ENCODE measurements at regions not wholly inside any gene's neighbourhood (a gene's known extent, or its start where the extent isn't known, plus 50 kb on each side); places are given as distances from the start of the nearest gene placed in this dataset.

DNA sequence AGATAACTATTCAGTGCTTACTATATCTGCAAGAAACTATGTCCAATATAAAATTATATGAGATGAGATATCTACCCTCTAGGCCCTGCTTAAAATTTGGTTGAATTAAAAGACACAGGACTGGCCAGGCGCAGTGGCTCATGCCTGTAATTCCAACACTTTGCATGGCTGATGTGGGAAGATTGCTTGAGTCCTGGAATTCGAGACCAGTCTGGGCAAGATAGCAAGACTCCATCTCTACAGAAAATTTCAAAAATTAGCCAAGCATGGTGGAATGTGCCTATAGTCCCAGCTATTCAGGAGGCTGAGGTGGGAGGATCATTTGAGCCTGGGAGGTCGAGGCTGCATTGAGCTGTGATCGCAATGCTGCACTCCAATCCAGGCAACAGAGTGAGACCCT lies 303.7 kb upstream of the UBE2E2 start:
- Histone ChIP-seq H3K36me3 (ENCODE audit: insufficient read depth) (no peaks in the 10 kb centered on the region), H3K4me3 (ENCODE audit: low read depth, low read length) (no peak overlapping the region), H3K4me1 (ENCODE audit: insufficient read depth) (peaks cover 1% of the 10 kb centered on the region), H3K27ac (ENCODE audit: low read depth) (no peak overlapping the region)
- DNase-seq (ENCODE audit: extremely low spot score), result no peak
- WGBS, result 94% methylated on average over 4 of the region's 4 CpGs

DNA sequence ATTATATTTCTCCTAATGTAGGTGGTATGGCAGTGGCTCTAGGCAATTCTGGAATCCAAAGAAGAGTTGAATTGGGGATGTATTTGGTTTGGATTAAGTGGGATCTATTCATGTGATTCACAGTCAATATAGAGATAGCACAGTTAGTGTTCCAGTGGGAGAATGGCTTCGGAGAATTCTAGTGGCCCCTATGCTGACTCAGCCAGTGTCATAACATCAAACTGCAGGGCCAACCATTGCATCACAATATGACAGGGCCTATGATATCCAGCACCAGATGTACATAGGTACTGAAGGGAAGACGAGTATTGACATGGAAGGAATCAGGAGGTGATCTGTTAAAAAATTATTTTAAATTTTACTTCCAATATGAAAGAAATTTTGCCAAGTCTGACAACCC lies 302.8 kb upstream of the UBE2E2 start:
- H3K36me3 ChIP-seq (ENCODE audit: insufficient read depth), result no peaks in the 10 kb centered on the region
- no peak overlapping the region for H3K27ac ChIP-seq (ENCODE audit: low read depth)
- H3K4me1 ChIP-seq (ENCODE audit: insufficient read depth), result peaks cover 1% of the 10 kb centered on the region
- WGBS, result 92% methylated on average over 2 of the region's 2 CpGs
- H3K4me3 ChIP-seq (ENCODE audit: low read depth, low read length), result no peak overlapping the region
- DNase-seq (ENCODE audit: extremely low spot score), result no peak

- no peaks in the 10 kb centered on the region for H3K36me3 ChIP-seq (ENCODE audit: insufficient read depth)
- no peak overlapping the region for H3K4me3 ChIP-seq (ENCODE audit: low read depth, low read length)
- no peak overlapping the region for H3K27ac ChIP-seq (ENCODE audit: low read depth)
- DNase-seq (ENCODE audit: extremely low spot score), result no peak
- H3K4me1 ChIP-seq (ENCODE audit: insufficient read depth), result no peaks in the 10 kb centered on the region
Observed at GRCh38 chr3:22901684-22902083, 301.4 kb upstream of the UBE2E2 start.

GRCh38 chr3:22907161-22907780 lies 295.9 kb upstream of the UBE2E2 start:
- no peak for DNase-seq (ENCODE audit: extremely low spot score)
- 95% methylated on average over 1 of the region's 1 CpG for WGBS

DNA sequence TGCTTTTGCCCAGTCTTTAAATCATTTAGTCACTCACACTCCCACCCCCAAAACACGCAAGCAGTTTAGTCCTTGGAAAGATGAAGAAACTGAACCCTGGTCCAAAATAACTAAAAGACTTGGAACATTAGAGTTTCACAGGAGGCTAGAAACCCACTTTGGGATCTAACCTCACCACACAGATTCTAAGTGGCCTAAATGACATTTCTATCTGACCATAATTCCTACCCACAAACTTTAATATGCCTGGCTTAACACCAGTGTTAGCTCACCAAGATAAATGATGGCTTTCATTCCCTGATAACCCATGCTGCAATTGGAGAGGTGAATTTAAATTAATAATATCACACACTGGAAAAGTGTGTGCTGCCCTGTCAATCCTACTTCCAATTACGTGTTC lies 295.3 kb upstream of the UBE2E2 start:
- no peak overlapping the region for H3K27ac ChIP-seq (ENCODE audit: low read depth)
- H3K4me3 ChIP-seq (ENCODE audit: low read depth, low read length), result no peak overlapping the region
- WGBS, result 83% methylated on average over 2 of the region's 2 CpGs
- no peaks in the 10 kb centered on the region for H3K4me1 ChIP-seq (ENCODE audit: insufficient read depth)
- DNase-seq (ENCODE audit: extremely low spot score), result no peak
- no peaks in the 10 kb centered on the region for H3K36me3 ChIP-seq (ENCODE audit: insufficient read depth)

More at GRCh38 chr3:22907161-22907780, 295.9 kb upstream of the UBE2E2 start:
- Histone ChIP-seq H3K36me3 (ENCODE audit: insufficient read depth) (no peaks in the 10 kb centered on the region), H3K4me1 (ENCODE audit: insufficient read depth) (no peaks in the 10 kb centered on the region), H3K27ac (ENCODE audit: low read depth) (no peak overlapping the region), H3K4me3 (ENCODE audit: low read depth, low read length) (no peak overlapping the region)

DNA sequence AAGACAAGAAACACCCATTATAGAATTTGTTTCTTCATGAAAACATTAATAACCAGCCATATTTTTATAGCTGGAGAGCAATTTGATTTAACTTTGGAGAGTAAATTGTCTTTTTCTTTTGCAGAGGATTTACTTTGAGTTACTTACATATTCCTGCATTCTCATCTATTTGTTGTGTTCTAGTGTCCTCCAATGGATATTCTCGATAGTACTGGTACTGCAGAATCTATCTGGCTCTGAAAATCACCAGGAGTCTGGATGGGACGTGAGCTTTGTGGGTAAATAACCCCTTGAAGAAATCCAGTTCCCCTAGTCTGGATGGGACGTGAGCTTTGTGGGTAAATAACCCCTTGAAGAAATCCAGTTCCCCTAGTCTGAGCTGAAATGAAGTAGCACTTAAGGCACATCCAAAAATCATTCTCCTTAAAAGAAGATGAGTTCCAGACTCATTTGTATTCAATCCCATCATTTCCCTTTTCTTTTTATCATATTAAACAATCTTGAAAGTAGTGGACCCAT lies 294.1 kb upstream of the UBE2E2 start:
- Histone ChIP-seq H3K4me1 (ENCODE audit: insufficient read depth) (no peaks in the 10 kb centered on the region), H3K27ac (ENCODE audit: low read depth) (no peak overlapping the region), H3K4me3 (ENCODE audit: low read depth, low read length) (no peak overlapping the region), H3K36me3 (ENCODE audit: insufficient read depth) (no peaks in the 10 kb centered on the region)
- no peak for DNase-seq (ENCODE audit: extremely low spot score)
- 41% methylated on average over 3 of the region's 3 CpGs for WGBS

GRCh38 chr3:22916933-22917332 lies 286.2 kb upstream of the UBE2E2 start:
- DNase-seq (ENCODE audit: extremely low spot score), result no peak
- WGBS, result 48% methylated on average over 2 of the region's 2 CpGs
- Histone ChIP-seq H3K4me1 (ENCODE audit: insufficient read depth) (no peaks in the 10 kb centered on the region), H3K36me3 (ENCODE audit: insufficient read depth) (no peaks in the 10 kb centered on the region), H3K4me3 (ENCODE audit: low read depth, low read length) (no peak overlapping the region), H3K27ac (ENCODE audit: low read depth) (no peak overlapping the region)

DNA sequence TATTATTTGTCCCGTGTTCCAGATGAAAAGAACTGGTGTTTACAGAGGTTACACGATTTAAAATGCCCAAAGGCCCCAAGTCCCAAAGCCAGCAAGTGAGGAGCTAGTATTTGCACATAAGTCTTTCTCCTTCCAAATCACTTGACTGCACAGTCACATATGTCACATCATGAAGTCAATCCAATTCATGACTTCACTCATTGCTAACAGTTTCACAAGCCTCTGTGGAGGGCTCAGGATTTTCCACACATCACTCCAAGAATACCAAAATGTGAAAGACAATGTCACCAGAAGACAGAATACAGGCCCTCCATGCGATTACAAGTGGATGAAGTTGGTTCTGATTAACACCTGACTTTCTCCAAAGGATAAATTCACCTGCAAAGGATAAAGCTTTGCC lies 283.1 kb upstream of the UBE2E2 start:
- WGBS, result 79% methylated on average over 3 of the region's 3 CpGs

GRCh38 chr3:22922317-22922716 lies 280.8 kb upstream of the UBE2E2 start:
- WGBS, result 39% methylated on average over 3 of the region's 3 CpGs
- H3K36me3 ChIP-seq (ENCODE audit: insufficient read depth), result no peaks in the 10 kb centered on the region
- H3K4me1 ChIP-seq (ENCODE audit: insufficient read depth), result no peaks in the 10 kb centered on the region
- H3K4me3 ChIP-seq (ENCODE audit: low read depth, low read length), result no peak overlapping the region
- DNase-seq (ENCODE audit: extremely low spot score), result no peak
- no peak overlapping the region for H3K27ac ChIP-seq (ENCODE audit: low read depth)

More for the DNA sequence above, 283.1 kb upstream of the UBE2E2 start:
- no peak overlapping the region for H3K4me3 ChIP-seq (ENCODE audit: low read depth, low read length)
- H3K36me3 ChIP-seq (ENCODE audit: insufficient read depth), result no peaks in the 10 kb centered on the region
- no peaks in the 10 kb centered on the region for H3K4me1 ChIP-seq (ENCODE audit: insufficient read depth)
- DNase-seq (ENCODE audit: extremely low spot score), result no peak
- H3K27ac ChIP-seq (ENCODE audit: low read depth), result no peak overlapping the region

GRCh38 chr3:22923711-22924110 lies 279.4 kb upstream of the UBE2E2 start:
- Histone ChIP-seq H3K36me3 (ENCODE audit: insufficient read depth) (no peaks in the 10 kb centered on the region), H3K4me1 (ENCODE audit: insufficient read depth) (no peaks in the 10 kb centered on the region), H3K27ac (ENCODE audit: low read depth) (no peak overlapping the region), H3K4me3 (ENCODE audit: low read depth, low read length) (no peak overlapping the region)
- no peak for DNase-seq (ENCODE audit: extremely low spot score)
- 69% methylated on average over 2 of the region's 2 CpGs for WGBS

DNA sequence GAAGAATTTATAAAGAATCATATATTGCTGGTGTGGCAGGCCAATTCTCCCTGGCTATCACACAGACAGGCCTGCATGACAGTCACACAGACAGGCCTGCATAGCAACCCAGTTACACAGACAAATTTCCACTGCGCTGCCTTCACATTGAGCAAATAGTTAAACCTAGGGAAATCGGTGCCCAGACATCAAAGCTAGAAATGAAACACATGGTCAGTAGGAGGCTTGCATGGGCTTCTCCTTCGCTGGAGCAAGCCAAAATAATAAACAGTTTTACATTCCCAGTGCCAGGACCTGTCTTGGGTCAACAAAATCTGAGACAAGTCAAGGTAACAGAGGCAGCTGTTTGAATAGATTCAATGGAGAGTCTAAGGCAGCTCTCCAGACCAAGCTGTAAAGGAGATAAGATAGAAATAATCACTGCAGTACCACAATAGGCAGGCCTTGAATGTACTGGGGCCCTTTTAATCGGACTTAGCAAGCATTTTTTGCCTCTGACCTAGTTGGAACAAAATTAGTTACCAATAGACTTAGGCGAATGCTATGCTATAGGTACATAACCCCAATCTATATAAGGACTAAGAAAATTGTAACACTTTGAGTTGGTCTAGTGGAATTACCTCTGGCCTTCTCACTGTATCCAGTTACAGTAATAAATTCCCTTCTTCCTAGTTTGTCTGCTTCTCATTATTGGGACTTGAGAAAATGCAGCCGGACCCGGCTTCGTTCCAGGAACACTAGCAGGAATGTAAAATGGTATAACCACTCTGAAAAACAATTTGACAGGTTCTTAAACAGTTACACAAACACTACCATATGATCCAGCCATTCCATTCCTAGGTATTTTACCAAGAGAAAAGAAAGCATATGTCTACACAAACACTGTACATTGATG lies 274.7 kb upstream of the UBE2E2 start:
- no peak for DNase-seq (ENCODE audit: extremely low spot score)
- WGBS, result 29% methylated on average over 8 of the region's 8 CpGs
- Histone ChIP-seq H3K4me3 (ENCODE audit: low read depth, low read length) (no peak overlapping the region), H3K36me3 (ENCODE audit: insufficient read depth) (no peaks in the 10 kb centered on the region), H3K27ac (ENCODE audit: low read depth) (no peak overlapping the region), H3K4me1 (ENCODE audit: insufficient read depth) (no peaks in the 10 kb centered on the region)

DNA sequence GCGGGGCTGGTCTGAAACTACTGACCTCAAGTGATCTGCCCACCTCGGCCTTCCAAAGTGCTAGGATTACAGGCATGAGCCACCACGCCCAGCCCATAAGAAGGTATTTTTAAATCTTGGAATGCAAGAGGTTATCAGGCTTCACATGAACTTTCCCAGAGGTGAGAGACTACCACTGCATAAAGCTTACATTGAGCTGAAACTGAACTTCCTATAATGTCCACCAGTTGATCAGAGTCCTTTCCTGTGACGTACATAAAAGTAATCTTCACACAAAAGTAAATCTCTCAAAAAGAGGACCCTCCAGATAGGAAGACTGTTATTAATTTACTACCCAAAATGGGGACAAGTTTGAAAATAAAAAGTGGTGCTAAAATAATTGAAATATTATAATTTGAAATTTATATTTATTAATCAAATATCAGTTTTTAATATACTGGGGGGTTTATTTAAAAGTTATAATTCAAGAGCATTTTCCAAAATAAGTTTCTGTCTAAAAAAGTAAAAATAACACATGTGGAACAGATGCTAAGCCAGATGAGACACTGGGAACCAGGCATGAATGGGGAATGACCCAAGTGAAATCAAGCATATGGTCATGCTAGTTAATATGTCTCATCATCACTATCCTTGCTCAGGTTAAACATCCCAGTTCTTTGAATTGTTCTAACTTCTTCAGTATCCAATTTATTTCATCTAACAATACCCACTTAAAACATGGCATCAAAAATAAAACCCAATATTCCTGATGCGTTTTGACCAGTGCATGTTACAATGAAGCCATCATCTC lies 269.9 kb upstream of the UBE2E2 start:
- no peaks in the 10 kb centered on the region for H3K36me3 ChIP-seq (ENCODE audit: insufficient read depth)
- H3K4me1 ChIP-seq (ENCODE audit: insufficient read depth), result no peaks in the 10 kb centered on the region
- no peak for DNase-seq (ENCODE audit: extremely low spot score)
- 81% methylated on average over 5 of the region's 5 CpGs for WGBS
- no peak overlapping the region for H3K27ac ChIP-seq (ENCODE audit: low read depth)
- H3K4me3 ChIP-seq (ENCODE audit: low read depth, low read length), result no peak overlapping the region

DNA sequence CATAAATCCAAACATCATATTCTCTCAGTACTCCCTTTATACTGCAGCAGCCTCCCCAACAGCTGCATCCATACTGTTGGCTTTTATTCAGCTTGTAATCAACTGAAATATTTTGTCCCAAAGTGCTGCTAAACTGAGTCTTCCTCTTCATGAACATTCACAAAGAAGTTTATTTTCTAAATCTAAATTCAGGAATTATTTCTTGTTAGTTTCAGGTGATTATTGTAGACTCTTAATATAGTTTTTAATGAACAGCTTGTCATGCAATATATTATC lies 269.3 kb upstream of the UBE2E2 start:
- DNase-seq (ENCODE audit: extremely low spot score), result no peak
- no peak overlapping the region for H3K27ac ChIP-seq (ENCODE audit: low read depth)
- H3K4me3 ChIP-seq (ENCODE audit: low read depth, low read length), result no peak overlapping the region
- no peaks in the 10 kb centered on the region for H3K4me1 ChIP-seq (ENCODE audit: insufficient read depth)
- H3K36me3 ChIP-seq (ENCODE audit: insufficient read depth), result no peaks in the 10 kb centered on the region

DNA sequence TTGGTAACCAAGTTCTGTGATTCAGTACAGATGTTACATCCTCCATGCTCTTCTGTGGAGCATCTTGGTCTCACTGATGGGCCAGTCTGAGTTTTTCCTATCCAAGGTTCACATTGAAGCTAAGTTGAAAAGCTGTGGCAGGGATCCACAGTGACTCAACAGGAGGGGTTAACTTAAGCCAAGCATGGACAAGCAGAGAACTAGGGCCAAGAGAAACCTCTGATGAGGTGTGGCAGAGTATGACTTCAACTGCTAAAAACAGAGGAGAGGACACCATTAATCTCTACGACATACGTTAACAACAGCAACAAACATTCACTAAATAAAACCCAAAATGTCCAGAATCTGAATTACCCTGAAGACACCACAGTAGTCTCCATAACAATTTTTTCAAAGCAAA lies 268.1 kb upstream of the UBE2E2 start:
- WGBS, result 67% methylated on average over 2 of the region's 2 CpGs
- Histone ChIP-seq H3K27ac (ENCODE audit: low read depth) (no peak overlapping the region), H3K4me3 (ENCODE audit: low read depth, low read length) (no peak overlapping the region), H3K4me1 (ENCODE audit: insufficient read depth) (no peaks in the 10 kb centered on the region), H3K36me3 (ENCODE audit: insufficient read depth) (no peaks in the 10 kb centered on the region)
- no peak for DNase-seq (ENCODE audit: extremely low spot score)
